ENCODE measurements at regions not wholly inside any gene's neighbourhood (a gene's known extent, or its start where the extent isn't known, plus 50 kb on each side); places are given as distances from the start of the nearest gene placed in this dataset.

- no peak for TF ChIP-seq AFF4 (CRISPR knock-in tag; IDR thresholded peaks at IDR 0.05; ENCODE audit: borderline replicate concordance)
- no peak for TF ChIP-seq JUN (CRISPR knock-in tag; IDR thresholded peaks at IDR 0.05)
- no peak for TF ChIP-seq ZNF532 (CRISPR knock-in tag; IDR thresholded peaks at IDR 0.05; ENCODE audit: borderline replicate concordance)
- TF ChIP-seq CTCF (IDR thresholded peaks at IDR 0.05), result no peak
- no peak for TF ChIP-seq ATF1 (CRISPR knock-in tag; IDR thresholded peaks at IDR 0.05)
- TF ChIP-seq STAT6 (CRISPR knock-in tag; conservative IDR thresholded peaks at IDR 0.05; ENCODE audit: low read depth), result no peak
- TF ChIP-seq ZNF512 (CRISPR knock-in tag; IDR thresholded peaks at IDR 0.05; ENCODE audit: borderline replicate concordance), result no peak
- no peak for TF ChIP-seq MAX (CRISPR knock-in tag; IDR thresholded peaks at IDR 0.05)
- TF ChIP-seq ZMAT4 (CRISPR knock-in tag; IDR thresholded peaks at IDR 0.05), result no peak
- TF ChIP-seq SOX15 (CRISPR knock-in tag; IDR thresholded peaks at IDR 0.05), result no peak
- TF ChIP-seq ATF2 (CRISPR knock-in tag; IDR thresholded peaks at IDR 0.05; ENCODE audit: borderline replicate concordance, low read depth), result no peak
- no peak for TF ChIP-seq CBFB (CRISPR knock-in tag; IDR thresholded peaks at IDR 0.05; ENCODE audit: low read depth)
- TF ChIP-seq ZNF121 (CRISPR knock-in tag; IDR thresholded peaks at IDR 0.05), result no peak
- no peak for TF ChIP-seq FOXP4 (CRISPR knock-in tag; IDR thresholded peaks at IDR 0.05)
These were observed 107.5 kb downstream of the TBC1D30 start for GRCh38 chr12:64931981-64932380.
